ENCODE measurements at regions not wholly inside any gene's neighbourhood (a gene's known extent, or its start where the extent isn't known, plus 50 kb on each side); places are given as distances from the start of the nearest gene placed in this dataset.

DNA sequence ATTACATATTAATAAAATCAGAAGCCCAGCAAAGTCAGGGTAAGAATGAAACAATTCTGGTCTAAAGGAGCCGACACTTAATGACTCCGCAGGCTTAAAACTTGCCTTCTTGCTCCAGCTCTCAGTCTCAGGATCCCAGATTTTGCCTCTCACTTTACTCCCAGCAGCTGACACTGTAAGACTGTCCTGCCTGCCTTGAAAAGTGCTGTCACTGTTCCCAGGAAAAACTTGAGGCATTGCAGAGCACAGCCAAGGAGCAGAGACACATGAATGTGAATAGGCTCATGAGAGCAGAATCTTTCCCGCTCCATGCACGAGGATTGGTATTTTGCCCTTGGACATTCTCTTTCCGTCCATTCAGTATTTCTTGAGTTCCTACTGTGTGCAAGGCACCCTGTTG lies 457.6 kb upstream of the ZFHX3 start:
- no peak overlapping the region for H3K4me3 ChIP-seq
- no peak for DNase-seq (ENCODE audit: extremely low spot score)
- no peaks in the 10 kb centered on the region for H3K36me3 ChIP-seq
- intact Hi-C loops (cut with DNase I): no loop called here
- H3K27me3 ChIP-seq: peaks cover 0 to 8% (median 2%) of the 10 kb centered on the region in 4 donors
- TF ChIP-seq EP300 (IDR thresholded peaks at IDR 0.05) (no peak), CTCF (IDR thresholded peaks at IDR 0.05) (no peak), POLR2A (IDR thresholded peaks at IDR 0.05; ENCODE audit: low read depth) (no peak), POLR2AphosphoS5 (IDR thresholded peaks at IDR 0.05) (no peak)
- no peaks in the 10 kb centered on the region for H3K9me3 ChIP-seq
- WGBS: 71% methylated on average over 5 of the region's 5 CpGs
- H3K4me1 ChIP-seq: peaks cover 0 to 4% (median 0%) of the 10 kb centered on the region in 4 donors
- H3K27ac ChIP-seq (replicated peaks in 1 of 4): no peak overlapping the region

DNA sequence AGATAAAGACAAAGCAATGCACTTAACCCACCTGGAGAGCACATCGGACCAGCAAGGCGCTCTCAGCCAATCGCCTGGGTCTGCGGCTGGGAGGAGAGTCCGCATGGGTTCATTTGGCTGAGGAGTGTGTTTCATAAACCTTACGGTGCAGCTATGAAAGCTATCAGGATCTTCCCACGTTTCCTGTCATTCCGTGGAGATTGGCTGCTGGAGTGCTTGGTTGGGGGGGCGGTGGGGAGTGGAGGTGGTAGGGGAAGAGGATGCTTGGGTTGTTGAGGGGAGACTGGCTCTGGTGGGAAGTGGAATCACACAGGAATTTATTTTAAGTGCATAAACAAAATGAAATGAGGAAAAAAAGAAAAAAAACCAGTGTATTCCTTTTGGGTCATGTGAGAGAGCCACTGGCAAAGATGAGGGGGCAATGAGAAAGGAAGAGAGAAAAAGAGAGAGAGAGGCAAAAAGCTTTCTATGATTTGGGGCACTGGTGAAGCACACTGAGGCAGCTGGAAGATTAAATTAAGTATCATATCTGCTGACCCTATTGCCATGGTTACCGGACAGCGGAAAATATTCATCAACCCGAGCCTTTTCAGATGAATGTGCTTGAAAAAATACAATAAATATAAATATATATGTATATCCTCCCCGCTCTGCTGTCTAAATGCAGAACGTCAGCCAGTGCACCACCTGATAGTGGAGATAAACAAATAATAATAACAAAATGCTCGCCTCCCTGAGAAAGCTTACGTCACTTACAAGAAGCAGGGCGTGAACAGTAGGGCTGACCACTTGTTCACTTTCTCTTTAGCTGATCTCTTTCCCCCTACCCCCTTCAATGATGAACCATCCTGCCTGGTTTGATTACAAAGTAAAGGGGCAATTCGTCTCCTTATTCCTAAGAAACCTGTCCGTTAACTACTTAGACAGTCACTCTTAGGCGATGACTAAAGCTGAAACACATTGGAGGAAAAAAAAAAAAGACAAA lies 457.0 kb upstream of the ZFHX3 start:
- peaks cover 0 to 8% (median 2%) of the 10 kb centered on the region in 4 donors for H3K27me3 ChIP-seq
- H3K36me3 ChIP-seq: no peaks in the 10 kb centered on the region
- H3K4me3 ChIP-seq: no peak overlapping the region
- DNase-seq (ENCODE audit: extremely low spot score): no peak
- H3K27ac ChIP-seq (replicated peaks in 1 of 4): no peak overlapping the region
- no peaks in the 10 kb centered on the region for H3K9me3 ChIP-seq
- intact Hi-C loops (cut with DNase I): no loop called here
- peaks cover 0 to 4% (median 0%) of the 10 kb centered on the region in 4 donors for H3K4me1 ChIP-seq
- WGBS: 69% methylated on average over 20 of the region's 20 CpGs
- TF ChIP-seq EP300 (IDR thresholded peaks at IDR 0.05): no peak
- TF ChIP-seq POLR2AphosphoS5 (IDR thresholded peaks at IDR 0.05): no peak
- no peak for TF ChIP-seq CTCF (IDR thresholded peaks at IDR 0.05)
- no peak for TF ChIP-seq POLR2A (IDR thresholded peaks at IDR 0.05; ENCODE audit: low read depth)

- Histone ChIP-seq H3K36me3 (no peaks in the 10 kb centered on the region), H3K9me3 (no peaks in the 10 kb centered on the region), H3K27me3 (peaks cover 0 to 8% (median 2%) of the 10 kb centered on the region in 4 donors), H3K27ac (replicated peaks in 1 of 4) (no peak overlapping the region), H3K4me3 (no peak overlapping the region), H3K4me1 (no peaks in the 10 kb centered on the region)
- 97% methylated on average over 8 of the region's 8 CpGs for WGBS
- TF ChIP-seq POLR2AphosphoS5 (IDR thresholded peaks at IDR 0.05) (no peak), EP300 (IDR thresholded peaks at IDR 0.05) (no peak), CTCF (IDR thresholded peaks at IDR 0.05) (no peak), POLR2A (IDR thresholded peaks at IDR 0.05; ENCODE audit: low read depth) (no peak)
- DNase-seq (ENCODE audit: extremely low spot score): no peak
- intact Hi-C loops (cut with DNase I): no loop called here
These were observed 455.2 kb upstream of the ZFHX3 start for GRCh38 chr16:73503093-73503492.

GRCh38 chr16:73499276-73499675 lies 451.3 kb upstream of the ZFHX3 start:
- Histone ChIP-seq H3K36me3 (no peaks in the 10 kb centered on the region), H3K4me3 (no peak overlapping the region), H3K27ac (replicated peaks in 1 of 4) (no peak overlapping the region), H3K27me3 (peaks cover 0 to 13% (median 2%) of the 10 kb centered on the region in 4 donors), H3K9me3 (no peaks in the 10 kb centered on the region), H3K4me1 (no peaks in the 10 kb centered on the region)
- DNase-seq (ENCODE audit: extremely low spot score): no peak
- TF ChIP-seq EP300 (IDR thresholded peaks at IDR 0.05) (no peak), POLR2A (IDR thresholded peaks at IDR 0.05; ENCODE audit: low read depth) (no peak), CTCF (IDR thresholded peaks at IDR 0.05) (no peak), POLR2AphosphoS5 (IDR thresholded peaks at IDR 0.05) (no peak)
- 96% methylated on average over 10 of the region's 10 CpGs for WGBS
- intact Hi-C loops (cut with DNase I): no loop called here
